H1 (cell line): ENCODE measurements at regions not wholly inside any gene's neighbourhood (a gene's known extent, or its start where the extent isn't known, plus 50 kb on each side); places are given as distances from the start of the nearest gene placed in this dataset.

Source experiments
- BCL11A ChIP-seq, 2 experiments: IDR thresholded peaks; one replicate each; pipeline ENCODE4 v1.6.1; 2011; ENCODE audit warnings: low read depth in 2 of 2, low read length in 2 of 2, mild to moderate bottlenecking in 2 of 2
- TF ChIP-seq, protein P1 (sequence below), 3 experiments: IDR thresholded peaks; 1 replicate in 2 of 3; 2 replicates in 1 of 3; pipeline versions ENCODE4 v1.5.1 to v1.6.1; 2011; ENCODE audit warnings: low read length in 3 of 3, mild to moderate bottlenecking in 3 of 3, inconsistent platforms in 2 of 3, low read depth in 1 of 3, moderate library complexity in 1 of 3; ENCODE audit not compliant: insufficient read depth in 1 of 3; ENCODE audit errors: control extremely low read depth in 1 of 3

DNA sequence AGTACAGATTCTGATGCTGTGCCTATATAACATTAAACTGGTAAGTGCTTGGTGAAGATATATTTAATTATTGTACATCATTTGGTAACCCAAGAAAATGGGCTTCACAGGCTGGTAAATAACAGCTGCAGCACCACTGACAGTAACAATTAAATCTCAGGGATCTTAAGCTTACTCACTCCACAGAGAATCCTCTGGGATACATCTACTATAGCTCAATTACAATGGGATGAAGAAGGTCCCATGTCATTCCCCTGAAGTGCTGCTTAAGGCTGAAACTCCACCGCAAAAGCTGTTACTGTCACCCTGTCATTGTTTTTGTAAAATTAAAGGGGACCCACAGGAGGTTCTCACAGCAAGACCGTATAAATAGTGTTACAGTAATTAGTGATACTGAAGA lies 153.0 kb downstream of the IMPG2 start:
- TF ChIP-seq BCL11A (IDR thresholded peaks at IDR 0.05; ENCODE audit: low read depth in 2 of 2, low read length in 2 of 2): no peak
- TF ChIP-seq, protein P1, sequence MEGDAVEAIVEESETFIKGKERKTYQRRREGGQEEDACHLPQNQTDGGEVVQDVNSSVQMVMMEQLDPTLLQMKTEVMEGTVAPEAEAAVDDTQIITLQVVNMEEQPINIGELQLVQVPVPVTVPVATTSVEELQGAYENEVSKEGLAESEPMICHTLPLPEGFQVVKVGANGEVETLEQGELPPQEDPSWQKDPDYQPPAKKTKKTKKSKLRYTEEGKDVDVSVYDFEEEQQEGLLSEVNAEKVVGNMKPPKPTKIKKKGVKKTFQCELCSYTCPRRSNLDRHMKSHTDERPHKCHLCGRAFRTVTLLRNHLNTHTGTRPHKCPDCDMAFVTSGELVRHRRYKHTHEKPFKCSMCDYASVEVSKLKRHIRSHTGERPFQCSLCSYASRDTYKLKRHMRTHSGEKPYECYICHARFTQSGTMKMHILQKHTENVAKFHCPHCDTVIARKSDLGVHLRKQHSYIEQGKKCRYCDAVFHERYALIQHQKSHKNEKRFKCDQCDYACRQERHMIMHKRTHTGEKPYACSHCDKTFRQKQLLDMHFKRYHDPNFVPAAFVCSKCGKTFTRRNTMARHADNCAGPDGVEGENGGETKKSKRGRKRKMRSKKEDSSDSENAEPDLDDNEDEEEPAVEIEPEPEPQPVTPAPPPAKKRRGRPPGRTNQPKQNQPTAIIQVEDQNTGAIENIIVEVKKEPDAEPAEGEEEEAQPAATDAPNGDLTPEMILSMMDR (IDR thresholded peaks at IDR 0.05; ENCODE audit: control extremely low read depth in 1 of 3, insufficient read depth in 1 of 3, low read depth in 1 of 3, low read length in 3 of 3): no peak
